Ecto neural progenitor cell (in vitro differentiated cells): ENCODE measurements at regions not wholly inside any gene's neighbourhood (a gene's known extent, or its start where the extent isn't known, plus 50 kb on each side); places are given as distances from the start of the nearest gene placed in this dataset.

ENCODE experiments used
- DNase-seq: peaks from one replicate; pipeline ENCODE4 v3.0.0-alpha.2; 2018; ENCODE audit warnings: low spot score

DNA sequence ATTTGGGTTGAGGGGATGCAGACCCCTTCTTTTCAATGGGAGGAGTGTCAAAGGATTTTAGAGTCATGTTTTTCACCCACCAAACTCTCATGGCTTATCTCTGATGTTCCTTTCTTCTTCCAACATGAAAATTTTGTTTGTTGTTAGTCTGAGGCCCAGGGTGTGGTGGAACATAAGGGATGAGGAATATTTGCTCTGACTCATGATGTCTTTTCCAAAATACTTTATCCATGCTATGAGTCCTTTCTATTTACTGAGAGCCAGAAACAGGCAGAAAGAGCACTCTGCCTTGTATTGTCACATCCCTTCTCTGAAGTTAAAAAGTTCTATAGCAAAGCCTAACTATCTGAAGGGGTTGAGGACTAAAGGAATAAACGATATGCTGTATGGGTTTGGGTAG lies 61.6 kb upstream of the GYPA start:
- DNase-seq, result no peak

- DNase-seq, result no peak
Measured at GRCh38 chr4:144203155-144203554, 62.6 kb upstream of the GYPA start.

DNA sequence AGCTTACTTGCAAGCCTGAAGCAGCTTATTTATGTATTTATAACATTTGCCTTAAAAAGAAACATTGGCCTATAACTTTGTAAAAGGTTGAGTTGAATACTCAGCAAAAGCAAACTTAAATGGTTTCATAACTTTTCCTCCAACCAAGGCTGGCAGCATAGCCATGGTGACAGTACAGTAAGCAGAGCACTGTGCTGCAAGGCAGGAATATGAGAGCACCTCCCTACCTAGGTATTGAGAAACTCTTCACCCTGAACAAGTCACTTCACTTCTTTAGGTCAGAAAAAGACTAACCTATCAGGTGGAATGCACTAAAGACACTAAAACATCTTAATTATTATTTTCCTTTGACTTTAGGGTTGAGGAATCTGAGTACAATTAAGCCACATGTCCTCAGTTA lies 63.9 kb upstream of the GYPA start:
- no peak for DNase-seq

DNA sequence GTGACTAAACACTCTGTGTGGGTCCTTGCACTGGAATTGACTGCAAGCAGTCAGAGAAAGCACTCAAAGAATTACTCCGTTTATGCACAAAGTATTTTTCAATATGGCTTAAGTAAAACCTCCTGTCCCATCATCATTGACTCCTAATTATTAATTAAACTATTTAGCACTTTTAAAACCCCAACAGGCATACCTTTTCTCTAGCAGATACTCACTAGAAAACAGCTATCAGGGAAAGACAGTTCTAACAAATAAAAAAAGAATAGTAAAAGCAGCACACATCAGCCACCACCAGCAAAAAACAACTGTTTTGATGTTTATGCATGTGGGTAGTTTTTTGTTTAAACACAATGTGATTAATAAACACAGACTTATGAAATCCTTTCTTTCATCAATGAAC lies 66.2 kb upstream of the GYPA start:
- DNase-seq, result no peak

DNA sequence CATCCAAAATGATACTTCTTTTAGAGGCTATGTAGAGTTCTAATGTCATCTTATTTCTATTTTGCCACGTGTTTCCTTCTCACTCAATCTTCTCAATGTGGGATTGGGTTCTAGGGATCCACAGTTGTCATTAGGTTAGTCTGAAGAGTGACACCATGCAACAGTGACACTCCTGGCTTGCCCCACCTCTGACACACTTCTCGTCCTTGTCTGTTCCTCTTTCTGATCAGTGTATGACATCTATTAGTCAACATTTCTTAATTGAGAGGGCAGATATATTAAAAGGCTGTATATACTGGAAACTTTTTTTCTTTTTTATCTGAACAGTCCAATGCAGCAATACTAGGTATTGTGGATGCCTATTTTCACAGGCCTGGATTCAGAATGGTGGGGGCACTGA lies 67.6 kb upstream of the GYPA start:
- no peak for DNase-seq

- no peak for DNase-seq
Measured at GRCh38 chr4:144209491-144209890, 69.0 kb upstream of the GYPA start.

GRCh38 chr4:144213371-144213770 lies 72.9 kb upstream of the GYPA start:
- no peak for DNase-seq

DNA sequence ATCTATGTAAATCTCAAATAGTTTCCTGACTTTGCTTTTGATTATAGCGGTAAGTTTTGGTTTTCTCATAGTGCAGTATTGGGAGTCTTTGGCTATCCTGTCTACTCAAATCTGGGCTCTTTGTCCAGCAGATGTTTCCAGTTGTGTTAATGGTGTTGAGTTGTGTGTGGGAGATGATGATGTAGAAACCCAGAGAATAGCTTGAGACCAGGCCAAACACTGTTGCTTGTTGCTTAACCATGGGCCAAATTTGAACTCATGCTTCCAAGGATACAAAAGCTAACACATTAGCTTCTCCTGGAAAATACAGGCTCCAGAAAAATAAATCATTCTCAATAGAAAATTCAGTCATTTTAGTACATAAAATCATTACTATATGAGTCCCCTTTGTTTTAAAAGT lies 82.6 kb upstream of the GYPA start:
- DNase-seq, result no peak

GRCh38 chr4:144223661-144224060 lies 83.1 kb upstream of the GYPA start:
- DNase-seq, result no peak

- no peak for DNase-seq
Measured at GRCh38 chr4:144259285-144259684, 118.8 kb upstream of the GYPA start.

GRCh38 chr4:144267084-144267483 lies 126.6 kb upstream of the GYPA start:
- no peak for DNase-seq

DNA sequence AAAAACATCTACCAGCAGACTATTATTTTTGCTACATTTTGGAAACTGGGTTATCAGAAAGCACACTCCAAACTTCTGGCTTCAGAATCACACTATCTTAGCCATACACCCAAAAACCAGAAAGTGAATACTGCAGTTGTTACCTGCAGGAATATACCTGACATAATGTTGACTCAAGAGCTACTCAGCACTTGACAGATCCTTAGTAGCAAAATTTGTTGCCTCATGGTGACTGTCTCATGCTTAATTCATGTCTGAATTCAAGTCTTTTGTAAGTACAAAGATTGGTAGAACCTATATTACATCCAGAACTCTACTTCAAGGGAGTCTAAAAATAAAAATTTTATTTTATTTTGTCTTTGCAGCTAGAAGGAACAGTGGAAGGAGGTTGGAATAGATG lies 140.2 kb upstream of the GYPA start:
- no peak for DNase-seq

DNA sequence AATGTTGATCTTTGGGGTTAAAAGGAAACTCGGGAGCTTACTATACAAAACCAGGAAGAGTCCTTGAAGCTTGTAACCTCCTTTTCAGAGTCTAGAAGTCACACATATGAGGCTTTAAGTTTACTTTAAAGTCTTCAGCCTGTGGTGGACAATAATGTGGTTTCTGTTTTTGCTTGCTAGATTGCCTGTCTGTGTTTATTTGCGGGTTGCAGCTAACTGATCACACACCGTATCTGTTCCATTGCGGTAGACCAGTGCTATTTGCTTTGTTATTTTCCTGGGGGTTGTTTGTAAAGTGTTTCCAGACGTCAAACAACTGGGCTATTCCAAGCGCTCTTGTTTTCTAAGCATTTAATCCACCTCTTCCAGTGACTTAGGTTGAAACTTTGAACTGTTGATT lies 143.0 kb upstream of the GYPA start:
- no peak for DNase-seq

DNA sequence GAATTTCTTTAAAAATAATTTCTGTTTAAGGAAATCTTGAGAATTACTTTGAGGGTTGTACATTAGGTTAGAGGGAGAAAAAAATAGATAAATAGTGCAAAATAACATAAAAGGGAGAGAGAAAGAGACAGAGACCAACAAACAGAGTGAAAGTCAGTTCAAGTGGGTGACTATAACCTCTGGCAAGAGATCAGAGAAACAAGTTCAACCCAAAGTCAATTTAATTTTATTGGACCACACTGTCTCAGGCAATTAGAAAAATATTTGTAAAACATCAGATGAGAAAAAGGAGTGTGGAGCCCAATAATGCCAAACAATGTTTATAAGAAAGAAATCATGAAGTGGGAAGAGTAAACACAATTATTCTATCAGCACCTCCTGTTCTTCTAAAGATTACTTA lies 143.5 kb upstream of the GYPA start:
- no peak for DNase-seq

- no peak for DNase-seq
Measured at GRCh38 chr4:144288011-144288903, 147.7 kb upstream of the GYPA start.

GRCh38 chr4:144289667-144290428 lies 149.3 kb upstream of the GYPA start:
- no peak for DNase-seq

GRCh38 chr4:144291164-144291563 lies 150.6 kb upstream of the GYPA start:
- DNase-seq, result no peak

DNA sequence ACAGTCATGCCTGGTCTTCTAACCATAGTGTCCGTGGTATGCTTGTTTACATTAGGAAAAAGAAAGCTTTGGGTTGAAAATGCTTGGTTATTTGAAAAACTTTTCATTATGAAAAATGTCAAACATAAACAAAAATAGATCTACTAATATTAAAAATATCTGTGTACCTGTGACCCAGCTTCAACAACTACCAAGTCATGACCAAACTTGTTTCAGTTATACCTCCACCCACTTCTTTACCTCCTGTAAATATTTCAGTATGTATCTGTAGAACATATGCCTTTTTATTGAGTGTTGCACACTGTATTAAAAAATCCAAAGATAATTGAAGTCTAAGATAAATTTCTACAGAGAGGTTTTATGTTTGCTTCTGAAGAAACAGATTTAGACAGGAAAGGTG lies 153.7 kb upstream of the GYPA start:
- no peak for DNase-seq

DNA sequence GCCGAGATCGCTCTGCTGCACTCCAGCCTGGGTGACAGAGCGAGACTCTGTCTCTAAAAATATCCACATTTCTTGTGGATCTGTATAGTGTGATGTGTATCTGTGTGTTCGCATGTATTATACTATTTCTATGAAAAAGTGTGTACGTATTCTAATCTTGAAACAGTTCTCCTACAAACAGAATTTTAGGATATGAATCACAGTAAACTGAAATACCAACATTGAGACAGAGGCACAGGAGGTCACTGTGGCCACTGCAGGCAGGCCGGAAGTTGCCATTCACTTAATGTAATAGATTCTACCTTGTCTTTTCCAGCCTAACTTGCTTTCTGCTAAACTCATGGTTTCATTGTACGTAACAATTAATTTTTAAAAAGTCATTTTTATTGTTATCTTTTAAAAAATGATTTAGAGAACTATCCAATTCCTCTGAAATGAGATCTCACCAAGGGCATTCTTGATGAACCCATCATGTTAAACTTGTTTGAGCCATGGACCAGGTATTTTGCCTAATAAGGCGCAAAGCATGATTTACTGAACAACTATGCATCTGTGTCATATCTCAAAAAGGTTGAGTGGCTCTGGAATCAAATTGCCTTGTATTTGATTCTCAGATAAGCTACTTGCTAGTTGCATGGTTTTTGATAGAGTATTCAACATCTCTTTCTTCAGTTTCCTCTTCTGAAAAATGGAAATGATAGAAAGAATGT lies 154.9 kb upstream of the GYPA start:
- DNase-seq, result no peak

GRCh38 chr4:144296941-144297340 lies 156.4 kb upstream of the GYPA start:
- DNase-seq, result no peak

- no peak for DNase-seq
Measured at GRCh38 chr4:144298519-144298918, 158.0 kb upstream of the GYPA start.

DNA sequence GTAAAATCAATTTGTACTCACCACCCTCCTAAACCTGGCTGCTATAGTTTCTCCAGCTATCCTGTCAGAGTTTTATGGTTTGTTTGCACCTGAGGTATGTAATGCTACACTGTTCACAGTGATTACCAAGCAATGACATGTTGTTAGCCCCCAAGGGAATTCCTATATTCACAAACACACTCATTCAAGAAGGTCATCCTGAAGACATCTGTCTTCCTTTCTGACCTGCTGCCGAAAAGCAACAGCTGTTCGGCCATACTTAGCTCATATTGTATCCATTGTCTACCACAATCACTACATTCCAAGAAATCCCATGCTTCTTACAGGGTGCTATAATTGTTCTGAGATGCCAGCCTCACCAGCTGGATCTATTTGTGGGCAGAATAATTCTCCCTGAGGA lies 160.1 kb upstream of the GYPA start:
- no peak for DNase-seq
